ENCODE measurements at regions not wholly inside any gene's neighbourhood (a gene's known extent, or its start where the extent isn't known, plus 50 kb on each side); places are given as distances from the start of the nearest gene placed in this dataset.

GRCh38 chr6:4313044-4313686 lies 177.8 kb upstream of the ECI2 start:
- Histone ChIP-seq H2BK120ac (ENCODE audit: low read depth, low read length) (no peak overlapping the region), H3K4me2 (ENCODE audit: low read length, poor library complexity, severe bottlenecking) (peak overlapping the region; percentile 13), H3K27ac (ENCODE audit: low read length, poor library complexity, severe bottlenecking) (peak overlapping the region; percentile 79), H4K8ac (ENCODE audit: low read length) (peak overlapping the region; percentile 27), H3K79me1 (replicated peaks; ENCODE audit: low read length, poor library complexity, severe bottlenecking) (no peaks in the 10 kb centered on the region), H3K23ac (ENCODE audit: low read length in 2 of 2) (no peak overlapping the region), H2BK5ac (ENCODE audit: low read depth, low read length, poor library complexity, severe bottlenecking) (no peak overlapping the region), H2BK12ac (ENCODE audit: low read length in 2 of 2) (peak overlapping the region; percentile 61 to 93), H2BK15ac (ENCODE audit: low read depth, poor library complexity, severe bottlenecking) (no peak overlapping the region), H3K4me1 (ENCODE audit: control insufficient read depth, insufficient read depth, low read depth, low read length) (peaks cover 8% of the 10 kb centered on the region), H4K91ac (ENCODE audit: low read length) (peak overlapping the region; percentile 25), H2AFZ (ENCODE audit: low read depth, low read length) (no peak overlapping the region), H3K4ac (ENCODE audit: low read depth in 1 of 2, low read length in 2 of 2) (peak overlapping the region in 1 of 2 experiments; percentile 78), H3K36me3 (ENCODE audit: control insufficient read depth in 1 of 2, insufficient read depth in 2 of 2, low read depth in 1 of 2, low read length in 2 of 2) (no peaks in the 10 kb centered on the region), H3K4me3 (ENCODE audit: insufficient read depth in 1 of 2, low read depth in 1 of 2, low read length in 2 of 2) (peak overlapping the region in 1 of 2 experiments; percentile 36), H2AK5ac (ENCODE audit: low read length, severe bottlenecking) (no peak overlapping the region), H3K9ac (ENCODE audit: low read length) (peak overlapping the region; percentile 90), H3K14ac (ENCODE audit: low read length in 2 of 2) (no peak overlapping the region), H3K9me3 (ENCODE audit: control insufficient read depth, low read length) (peaks cover 13% of the 10 kb centered on the region), H3K27me3 (ENCODE audit: control insufficient read depth in 1 of 2, insufficient read depth in 1 of 2, low read length in 2 of 2) (no peaks in the 10 kb centered on the region), H3K18ac (ENCODE audit: low read depth in 1 of 2, low read length in 2 of 2) (peak overlapping the region; percentile 46 to 50)
- 0% methylated on average over 2 of the region's 2 CpGs for WGBS
- peak; percentile 95 for DNase-seq

DNA sequence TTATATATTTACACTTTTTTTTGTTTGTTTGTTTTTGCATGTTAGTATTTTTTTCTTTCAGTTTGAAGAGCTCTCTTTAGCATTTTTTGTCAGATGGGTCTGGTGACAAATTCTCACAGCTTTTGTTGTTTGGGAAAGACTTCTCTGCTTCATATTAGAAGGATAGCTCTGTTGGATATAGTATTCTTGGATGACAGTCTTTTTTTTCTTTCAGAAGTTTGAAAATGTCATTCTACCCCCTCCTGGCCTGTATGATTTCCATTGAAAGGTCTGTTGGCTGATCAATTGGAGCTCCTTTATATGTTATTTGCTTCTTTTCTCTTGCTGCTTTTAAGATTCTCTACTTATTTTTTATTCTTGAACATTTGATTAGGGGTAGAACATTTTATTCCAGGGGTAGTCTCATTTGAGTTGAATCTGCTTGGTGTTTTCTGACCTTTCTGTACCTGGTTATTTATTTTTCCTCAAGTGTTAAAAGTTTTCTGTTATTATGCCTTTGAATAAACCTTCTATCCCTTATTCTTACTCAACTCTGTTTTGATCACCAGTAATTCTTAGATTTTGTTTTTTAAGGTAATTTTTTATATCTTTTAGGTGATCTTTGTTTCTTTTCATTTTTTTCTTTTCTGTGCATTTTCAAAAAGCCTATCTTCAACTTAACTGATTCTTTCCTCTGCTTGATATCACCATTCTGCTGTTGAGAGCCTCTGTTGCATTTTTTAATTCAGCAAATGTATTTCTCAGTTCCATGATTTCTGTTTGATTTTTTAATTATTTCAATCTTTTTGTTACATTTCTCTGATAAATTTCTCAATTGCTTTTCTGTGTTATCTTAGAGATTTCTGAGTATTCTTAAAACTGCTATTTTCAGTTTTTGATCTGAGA lies 176.8 kb upstream of the ECI2 start:
- H3K4me2 ChIP-seq (ENCODE audit: low read length, poor library complexity, severe bottlenecking): no peak overlapping the region
- H2BK15ac ChIP-seq (ENCODE audit: low read depth, poor library complexity, severe bottlenecking): no peak overlapping the region
- no peak overlapping the region for H3K4ac ChIP-seq (ENCODE audit: low read depth in 1 of 2, low read length in 2 of 2)
- H3K27me3 ChIP-seq (ENCODE audit: control insufficient read depth in 1 of 2, insufficient read depth in 1 of 2, low read length in 2 of 2): no peaks in the 10 kb centered on the region
- H3K36me3 ChIP-seq (ENCODE audit: control insufficient read depth in 1 of 2, insufficient read depth in 2 of 2, low read depth in 1 of 2, low read length in 2 of 2): no peaks in the 10 kb centered on the region
- no peak overlapping the region for H4K8ac ChIP-seq (ENCODE audit: low read length)
- H2AK5ac ChIP-seq (ENCODE audit: low read length, severe bottlenecking): no peak overlapping the region
- peak overlapping the region; percentile 90 for H3K9ac ChIP-seq (ENCODE audit: low read length)
- no peak overlapping the region for H4K91ac ChIP-seq (ENCODE audit: low read length)
- no peak overlapping the region for H2BK12ac ChIP-seq (ENCODE audit: low read length in 2 of 2)
- H3K4me3 ChIP-seq (ENCODE audit: insufficient read depth in 1 of 2, low read depth in 1 of 2, low read length in 2 of 2): no peak overlapping the region
- H3K79me1 ChIP-seq (replicated peaks; ENCODE audit: low read length, poor library complexity, severe bottlenecking): no peaks in the 10 kb centered on the region
- no peak overlapping the region for H2BK5ac ChIP-seq (ENCODE audit: low read depth, low read length, poor library complexity, severe bottlenecking)
- no peak overlapping the region for H2AFZ ChIP-seq (ENCODE audit: low read depth, low read length)
- peaks cover 7% of the 10 kb centered on the region for H3K4me1 ChIP-seq (ENCODE audit: control insufficient read depth, insufficient read depth, low read depth, low read length)
- H3K9me3 ChIP-seq (ENCODE audit: control insufficient read depth, low read length): peaks cover 13% of the 10 kb centered on the region
- H3K23ac ChIP-seq (ENCODE audit: low read length in 2 of 2): no peak overlapping the region
- H3K14ac ChIP-seq (ENCODE audit: low read length in 2 of 2): no peak overlapping the region
- H3K27ac ChIP-seq (ENCODE audit: low read length, poor library complexity, severe bottlenecking): no peak overlapping the region
- no peak overlapping the region for H2BK120ac ChIP-seq (ENCODE audit: low read depth, low read length)
- no peak overlapping the region for H3K18ac ChIP-seq (ENCODE audit: low read depth in 1 of 2, low read length in 2 of 2)
- no peak for DNase-seq

GRCh38 chr6:4309540-4309939 lies 174.2 kb upstream of the ECI2 start:
- no peaks in the 10 kb centered on the region for H3K27me3 ChIP-seq (ENCODE audit: control insufficient read depth in 1 of 2, insufficient read depth in 1 of 2, low read length in 2 of 2)
- H3K4me2 ChIP-seq (ENCODE audit: low read length, poor library complexity, severe bottlenecking): no peak overlapping the region
- H2AK5ac ChIP-seq (ENCODE audit: low read length, severe bottlenecking): no peak overlapping the region
- no peak overlapping the region for H2BK120ac ChIP-seq (ENCODE audit: low read depth, low read length)
- no peak overlapping the region for H3K4me3 ChIP-seq (ENCODE audit: insufficient read depth in 1 of 2, low read depth in 1 of 2, low read length in 2 of 2)
- no peak overlapping the region for H4K8ac ChIP-seq (ENCODE audit: low read length)
- no peaks in the 10 kb centered on the region for H3K36me3 ChIP-seq (ENCODE audit: control insufficient read depth in 1 of 2, insufficient read depth in 2 of 2, low read depth in 1 of 2, low read length in 2 of 2)
- no peak for DNase-seq
- H2AFZ ChIP-seq (ENCODE audit: low read depth, low read length): no peak overlapping the region
- no peak overlapping the region for H3K27ac ChIP-seq (ENCODE audit: low read length, poor library complexity, severe bottlenecking)
- peaks cover 13% of the 10 kb centered on the region for H3K9me3 ChIP-seq (ENCODE audit: control insufficient read depth, low read length)
- H3K4me1 ChIP-seq (ENCODE audit: control insufficient read depth, insufficient read depth, low read depth, low read length): peaks cover 2% of the 10 kb centered on the region
- no peak overlapping the region for H2BK5ac ChIP-seq (ENCODE audit: low read depth, low read length, poor library complexity, severe bottlenecking)
- H2BK15ac ChIP-seq (ENCODE audit: low read depth, poor library complexity, severe bottlenecking): no peak overlapping the region
- no peak overlapping the region for H3K18ac ChIP-seq (ENCODE audit: low read depth in 1 of 2, low read length in 2 of 2)
- H3K23ac ChIP-seq (ENCODE audit: low read length in 2 of 2): no peak overlapping the region
- WGBS: 58% methylated on average over 3 of the region's 3 CpGs
- H2BK12ac ChIP-seq (ENCODE audit: low read length in 2 of 2): no peak overlapping the region
- H3K9ac ChIP-seq (ENCODE audit: low read length): no peak overlapping the region
- no peak overlapping the region for H3K4ac ChIP-seq (ENCODE audit: low read depth in 1 of 2, low read length in 2 of 2)
- no peak overlapping the region for H4K91ac ChIP-seq (ENCODE audit: low read length)
- H3K14ac ChIP-seq (ENCODE audit: low read length in 2 of 2): no peak overlapping the region
- no peaks in the 10 kb centered on the region for H3K79me1 ChIP-seq (replicated peaks; ENCODE audit: low read length, poor library complexity, severe bottlenecking)

- no peak overlapping the region for H3K14ac ChIP-seq (ENCODE audit: low read length in 2 of 2)
- H2BK5ac ChIP-seq (ENCODE audit: low read depth, low read length, poor library complexity, severe bottlenecking): no peak overlapping the region
- H3K79me1 ChIP-seq (replicated peaks; ENCODE audit: low read length, poor library complexity, severe bottlenecking): no peaks in the 10 kb centered on the region
- WGBS: no CpG with 5 or more reads among the region's 1 CpG
- H3K4me2 ChIP-seq (ENCODE audit: low read length, poor library complexity, severe bottlenecking): no peak overlapping the region
- H3K18ac ChIP-seq (ENCODE audit: low read depth in 1 of 2, low read length in 2 of 2): no peak overlapping the region
- H2BK12ac ChIP-seq (ENCODE audit: low read length in 2 of 2): no peak overlapping the region
- no peak overlapping the region for H4K91ac ChIP-seq (ENCODE audit: low read length)
- peaks cover 2% of the 10 kb centered on the region for H3K4me1 ChIP-seq (ENCODE audit: control insufficient read depth, insufficient read depth, low read depth, low read length)
- no peak overlapping the region for H3K9ac ChIP-seq (ENCODE audit: low read length)
- H3K4ac ChIP-seq (ENCODE audit: low read depth in 1 of 2, low read length in 2 of 2): no peak overlapping the region
- no peak overlapping the region for H2BK15ac ChIP-seq (ENCODE audit: low read depth, poor library complexity, severe bottlenecking)
- no peak overlapping the region for H2AK5ac ChIP-seq (ENCODE audit: low read length, severe bottlenecking)
- no peak overlapping the region for H3K23ac ChIP-seq (ENCODE audit: low read length in 2 of 2)
- no peak overlapping the region for H4K8ac ChIP-seq (ENCODE audit: low read length)
- no peak overlapping the region for H2AFZ ChIP-seq (ENCODE audit: low read depth, low read length)
- no peak overlapping the region for H3K27ac ChIP-seq (ENCODE audit: low read length, poor library complexity, severe bottlenecking)
- no peaks in the 10 kb centered on the region for H3K36me3 ChIP-seq (ENCODE audit: control insufficient read depth in 1 of 2, insufficient read depth in 2 of 2, low read depth in 1 of 2, low read length in 2 of 2)
- H3K27me3 ChIP-seq (ENCODE audit: control insufficient read depth in 1 of 2, insufficient read depth in 1 of 2, low read length in 2 of 2): no peaks in the 10 kb centered on the region
- H3K9me3 ChIP-seq (ENCODE audit: control insufficient read depth, low read length): peaks cover 13% of the 10 kb centered on the region
- no peak overlapping the region for H2BK120ac ChIP-seq (ENCODE audit: low read depth, low read length)
- no peak for DNase-seq
- no peak overlapping the region for H3K4me3 ChIP-seq (ENCODE audit: insufficient read depth in 1 of 2, low read depth in 1 of 2, low read length in 2 of 2)
Measured at GRCh38 chr6:4308364-4308763, 173.0 kb upstream of the ECI2 start.

Data from mesenchymal stem cell (in vitro differentiated cells and primary cell).